Activated naive CD8-positive, alpha-beta T cell treated with anti-CD3 and anti-CD28 coated beads, Interleukin-2, amount 50 U/mL, for 24 hours (primary cell): ENCODE measurements at regions not wholly inside any gene's neighbourhood (a gene's known extent, or its start where the extent isn't known, plus 50 kb on each side); places are given as distances from the start of the nearest gene placed in this dataset.

Experiments used
- ATAC-seq: fragments of 150-1000 bp; cut with Tn5 transposase; one replicate; pipeline ENCODE4 v1.10.0; 2021
- DNase-seq: peaks from one replicate; pipeline ENCODE4 v3.0.0; 2021
- H3K27ac Mint-ChIP-seq: one replicate; pipeline ENCODE4 v1.8.0; 2021; ENCODE audit warnings: mild to moderate bottlenecking, mixed read lengths
- H3K27me3 Mint-ChIP-seq: one replicate; pipeline ENCODE4 v1.8.0; 2021; ENCODE audit warnings: mixed read lengths
- H3K36me3 Mint-ChIP-seq: one replicate; pipeline ENCODE4 v1.8.0; 2021; ENCODE audit warnings: low read depth, mixed read lengths
- H3K4me1 Mint-ChIP-seq: one replicate; pipeline ENCODE4 v1.8.0; 2021; ENCODE audit warnings: mixed read lengths
- H3K4me3 Mint-ChIP-seq: one replicate; pipeline ENCODE4 v1.8.0; 2021; ENCODE audit warnings: mild to moderate bottlenecking, moderate library complexity, mixed read lengths
- H3K9me3 Mint-ChIP-seq: one replicate; pipeline ENCODE4 v1.8.0; 2021; ENCODE audit warnings: mixed read lengths

DNA sequence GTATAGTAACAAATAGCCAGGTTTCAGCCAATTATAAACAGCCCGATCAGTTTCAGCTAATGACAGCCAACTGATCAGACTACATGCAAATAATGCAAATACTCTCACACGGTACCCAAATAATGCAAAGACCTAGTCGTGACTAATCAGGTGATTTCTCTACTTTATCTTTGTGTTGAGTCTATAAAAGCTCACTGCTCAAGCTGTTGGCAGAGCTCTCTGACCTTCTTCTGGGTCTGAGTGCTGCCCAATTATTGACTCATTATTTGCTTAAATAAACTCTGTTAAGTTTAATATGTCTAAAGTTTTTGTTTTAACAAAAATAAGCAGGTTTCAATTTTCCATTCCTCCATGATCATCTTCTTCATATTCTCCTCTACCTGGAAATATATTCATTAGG lies 1971.7 kb downstream of the SUCLG1 start:
- DNase-seq, result no peak
- Mint-ChIP-seq H3K27ac (no peak overlapping the region), H3K4me1 (no peaks in the 10 kb centered on the region), H3K36me3 (no peaks in the 10 kb centered on the region), H3K27me3 (no peaks in the 10 kb centered on the region), H3K9me3 (peaks cover 11% of the 10 kb centered on the region), H3K4me3 (no peak overlapping the region)
- ATAC-seq, result no peak

GRCh38 chr2:82485701-82486100 lies 1973.4 kb downstream of the SUCLG1 start:
- ATAC-seq (no peak), DNase-seq (no peak)
- Mint-ChIP-seq H3K4me1 (no peaks in the 10 kb centered on the region), H3K36me3 (no peaks in the 10 kb centered on the region), H3K9me3 (peaks cover 7% of the 10 kb centered on the region), H3K4me3 (no peak overlapping the region), H3K27me3 (no peaks in the 10 kb centered on the region), H3K27ac (no peak overlapping the region)

- peaks cover 3% of the 10 kb centered on the region for H3K9me3 Mint-ChIP-seq
- no peaks in the 10 kb centered on the region for H3K4me1 Mint-ChIP-seq
- no peaks in the 10 kb centered on the region for H3K36me3 Mint-ChIP-seq
- ATAC-seq, result no peak
- no peak overlapping the region for H3K27ac Mint-ChIP-seq
- H3K4me3 Mint-ChIP-seq, result no peak overlapping the region
- H3K27me3 Mint-ChIP-seq, result no peaks in the 10 kb centered on the region
- DNase-seq, result no peak
These were observed 1977.9 kb downstream of the SUCLG1 start for GRCh38 chr2:82481207-82481606.

GRCh38 chr2:82478641-82479040 lies 1980.4 kb downstream of the SUCLG1 start:
- Mint-ChIP-seq H3K4me1 (no peaks in the 10 kb centered on the region), H3K27ac (no peak overlapping the region), H3K9me3 (peaks cover 6% of the 10 kb centered on the region), H3K36me3 (no peaks in the 10 kb centered on the region), H3K4me3 (no peak overlapping the region), H3K27me3 (no peaks in the 10 kb centered on the region)
- DNase-seq (no peak), ATAC-seq (no peak)

DNA sequence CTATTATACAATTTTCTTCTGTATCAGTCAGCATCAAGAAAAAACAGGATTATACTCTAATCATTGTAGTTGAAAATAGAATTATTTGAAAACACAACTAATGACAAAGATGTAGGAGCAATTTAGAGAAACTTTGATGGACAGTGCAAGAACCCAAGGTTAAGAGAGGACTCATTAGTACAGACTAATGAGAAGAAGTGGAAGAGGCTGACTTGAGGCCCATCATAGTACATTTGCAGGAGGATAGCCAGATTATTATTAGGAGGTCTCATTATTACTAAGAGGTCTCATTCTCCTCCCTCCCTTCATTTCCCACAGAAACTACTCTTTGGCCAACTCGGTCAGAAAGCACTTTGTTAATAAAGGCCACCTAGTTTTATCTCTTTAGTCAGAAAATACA lies 1983.0 kb downstream of the SUCLG1 start:
- Mint-ChIP-seq H3K9me3 (peaks cover 16% of the 10 kb centered on the region), H3K27ac (no peak overlapping the region), H3K4me3 (no peak overlapping the region), H3K4me1 (no peaks in the 10 kb centered on the region), H3K36me3 (no peaks in the 10 kb centered on the region), H3K27me3 (no peaks in the 10 kb centered on the region)
- DNase-seq (no peak), ATAC-seq (no peak)

DNA sequence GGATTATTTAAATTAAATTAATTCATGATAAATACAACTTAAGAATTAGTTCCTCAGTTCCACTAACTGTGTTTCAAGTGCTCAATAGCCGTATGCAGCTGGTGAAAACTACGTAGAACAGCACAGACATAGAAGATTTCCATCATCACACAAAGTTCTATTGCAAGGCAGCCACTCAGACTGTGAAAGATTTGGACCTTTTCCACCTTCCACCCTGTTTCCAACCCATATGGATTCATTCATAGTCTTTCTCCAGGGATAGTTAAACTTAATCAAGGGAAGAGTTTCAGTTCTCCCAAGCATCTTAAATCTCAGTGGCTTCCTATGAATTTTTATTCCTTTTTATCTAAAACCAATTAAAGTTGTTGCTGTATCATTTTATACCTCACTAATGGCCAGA lies 2030.8 kb downstream of the SUCLG1 start:
- Mint-ChIP-seq H3K27me3 (no peaks in the 10 kb centered on the region), H3K36me3 (no peaks in the 10 kb centered on the region), H3K9me3 (peaks cover 4% of the 10 kb centered on the region), H3K27ac (no peak overlapping the region), H3K4me1 (no peaks in the 10 kb centered on the region), H3K4me3 (no peak overlapping the region)
- ATAC-seq, result no peak
- DNase-seq, result no peak

DNA sequence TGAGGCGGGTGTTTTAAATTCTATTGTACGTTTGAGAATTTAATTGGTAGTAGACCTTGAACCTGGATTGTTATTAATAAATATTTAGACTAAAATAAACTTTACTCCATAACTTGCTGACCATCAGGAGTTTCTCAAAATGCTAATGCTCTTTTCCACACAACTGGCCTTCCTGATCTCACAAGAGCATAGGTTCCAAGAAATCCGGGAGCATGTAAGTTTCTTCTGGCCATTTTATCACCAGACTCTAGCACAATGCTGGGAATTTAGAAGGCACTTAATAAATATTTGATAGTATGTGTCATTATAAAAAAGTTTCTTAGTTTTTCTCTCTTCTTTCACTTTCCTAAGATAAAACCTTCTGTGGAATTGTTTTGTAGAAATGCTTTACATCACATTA lies 2047.1 kb downstream of the SUCLG1 start:
- Mint-ChIP-seq H3K36me3 (no peaks in the 10 kb centered on the region), H3K4me1 (no peaks in the 10 kb centered on the region), H3K9me3 (peaks cover 6% of the 10 kb centered on the region), H3K27me3 (no peaks in the 10 kb centered on the region), H3K27ac (no peak overlapping the region), H3K4me3 (no peak overlapping the region)
- no peak for DNase-seq
- no peak for ATAC-seq

DNA sequence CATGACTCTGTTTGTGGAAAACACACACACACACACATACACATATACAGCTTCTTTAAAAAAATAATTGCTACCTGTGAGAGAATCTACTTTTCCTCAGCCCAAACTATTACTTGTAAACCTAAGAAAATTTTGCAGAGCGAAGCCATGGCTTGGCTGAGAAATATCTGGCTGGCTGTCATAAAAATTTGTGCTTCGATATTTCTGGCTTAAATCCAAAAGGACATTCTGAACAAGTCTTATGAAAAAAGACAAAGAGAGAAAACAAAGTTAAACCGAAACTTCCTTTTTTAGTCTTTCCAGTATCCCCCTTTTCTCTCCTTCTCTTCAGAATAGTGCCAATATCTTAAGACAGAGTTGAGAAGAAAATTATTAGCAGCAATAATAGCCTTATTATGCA lies 2048.0 kb downstream of the SUCLG1 start:
- Mint-ChIP-seq H3K27ac (no peak overlapping the region), H3K4me3 (no peak overlapping the region), H3K27me3 (no peaks in the 10 kb centered on the region), H3K36me3 (no peaks in the 10 kb centered on the region), H3K4me1 (no peaks in the 10 kb centered on the region), H3K9me3 (peaks cover 6% of the 10 kb centered on the region)
- no peak for DNase-seq
- ATAC-seq, result no peak

- peaks cover 12% of the 10 kb centered on the region for H3K9me3 Mint-ChIP-seq
- H3K4me1 Mint-ChIP-seq, result no peaks in the 10 kb centered on the region
- H3K36me3 Mint-ChIP-seq, result no peaks in the 10 kb centered on the region
- ATAC-seq (no peak), DNase-seq (no peak)
- no peak overlapping the region for H3K27ac Mint-ChIP-seq
- no peak overlapping the region for H3K4me3 Mint-ChIP-seq
- no peaks in the 10 kb centered on the region for H3K27me3 Mint-ChIP-seq
These were observed 2063.5 kb downstream of the SUCLG1 start for GRCh38 chr2:82395531-82395930.

- DNase-seq, result no peak
- no peak for ATAC-seq
- H3K4me1 Mint-ChIP-seq, result no peaks in the 10 kb centered on the region
- no peak overlapping the region for H3K27ac Mint-ChIP-seq
- H3K4me3 Mint-ChIP-seq, result no peak overlapping the region
- H3K27me3 Mint-ChIP-seq, result no peaks in the 10 kb centered on the region
- peaks cover 15% of the 10 kb centered on the region for H3K9me3 Mint-ChIP-seq
- H3K36me3 Mint-ChIP-seq, result no peaks in the 10 kb centered on the region
These were observed 2067.7 kb downstream of the SUCLG1 start for GRCh38 chr2:82391386-82391785.

DNA sequence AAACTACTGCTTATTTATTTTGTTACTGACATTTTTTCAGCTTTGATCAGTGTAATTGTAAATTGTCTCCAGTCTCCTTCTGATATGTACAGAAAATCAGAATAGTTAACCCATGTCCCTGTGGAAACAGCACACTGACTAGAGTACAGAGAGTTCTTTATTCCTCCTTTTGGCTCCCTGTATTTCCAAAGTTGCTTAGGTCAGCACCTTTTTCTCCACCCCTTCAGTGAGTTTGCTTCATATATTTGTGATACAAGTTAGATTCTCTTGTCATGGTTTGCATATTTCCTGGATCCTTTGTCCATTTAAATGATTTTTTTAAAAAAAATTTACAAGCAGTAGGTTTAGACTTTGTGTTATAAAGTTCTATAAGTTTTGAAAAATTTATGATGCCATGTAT lies 2051.1 kb upstream of the LRRTM1 start:
- peaks cover 24% of the 10 kb centered on the region for H3K9me3 Mint-ChIP-seq
- H3K27me3 Mint-ChIP-seq, result no peaks in the 10 kb centered on the region
- no peak overlapping the region for H3K4me3 Mint-ChIP-seq
- no peaks in the 10 kb centered on the region for H3K36me3 Mint-ChIP-seq
- DNase-seq (no peak), ATAC-seq (no peak)
- H3K27ac Mint-ChIP-seq, result no peak overlapping the region
- H3K4me1 Mint-ChIP-seq, result no peaks in the 10 kb centered on the region

- no peak for ATAC-seq
These were observed 2041.4 kb upstream of the LRRTM1 start for GRCh38 chr2:82345910-82346309.

DNA sequence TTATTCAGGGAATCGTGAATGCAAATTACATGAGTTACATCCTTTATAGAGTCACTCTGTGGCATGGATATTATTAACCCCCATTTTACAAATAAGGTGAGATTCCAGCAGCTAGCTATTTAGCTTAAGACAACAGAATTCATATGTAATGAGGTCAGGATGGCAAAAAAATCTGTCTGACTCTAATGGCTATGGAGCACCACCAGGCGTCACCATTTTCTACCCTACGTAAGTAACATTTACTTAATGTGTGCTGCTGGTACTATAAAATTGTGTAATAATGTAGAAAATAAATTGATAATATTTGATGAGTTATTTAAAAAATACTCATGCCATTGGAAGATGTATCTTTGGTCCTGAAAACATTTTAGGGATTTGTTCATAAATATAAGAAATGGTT lies 2040.1 kb upstream of the LRRTM1 start:
- H3K27me3 Mint-ChIP-seq, result no peaks in the 10 kb centered on the region
- no peaks in the 10 kb centered on the region for H3K4me1 Mint-ChIP-seq
- no peak for DNase-seq
- peaks cover 7% of the 10 kb centered on the region for H3K9me3 Mint-ChIP-seq
- H3K36me3 Mint-ChIP-seq, result no peaks in the 10 kb centered on the region
- no peak overlapping the region for H3K4me3 Mint-ChIP-seq
- no peak overlapping the region for H3K27ac Mint-ChIP-seq
- no peak for ATAC-seq

More at GRCh38 chr2:82345910-82346309, 2041.4 kb upstream of the LRRTM1 start:
- Mint-ChIP-seq H3K27ac (no peak overlapping the region), H3K4me1 (no peaks in the 10 kb centered on the region), H3K4me3 (no peak overlapping the region), H3K9me3 (peaks cover 12% of the 10 kb centered on the region), H3K36me3 (no peaks in the 10 kb centered on the region), H3K27me3 (no peaks in the 10 kb centered on the region)
- DNase-seq, result no peak

DNA sequence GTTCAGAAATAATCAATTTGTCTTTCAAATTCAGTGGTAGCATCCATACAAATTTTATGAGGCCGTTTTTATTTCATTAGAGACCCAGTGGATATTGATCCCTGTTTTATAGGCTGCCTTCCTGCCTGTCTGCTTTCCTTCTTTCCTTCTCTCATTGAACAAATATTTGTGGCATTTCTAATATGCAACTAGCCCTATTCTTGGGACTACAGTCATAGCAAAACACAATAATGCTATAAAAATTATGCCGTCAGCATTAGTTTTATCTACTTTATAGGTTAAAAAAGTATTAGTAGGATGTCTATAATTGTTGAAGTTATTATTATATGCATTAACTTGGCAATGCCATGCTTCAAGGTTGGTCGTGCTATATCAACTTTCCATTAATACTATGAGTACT lies 2037.8 kb upstream of the LRRTM1 start:
- H3K9me3 Mint-ChIP-seq, result peaks cover 7% of the 10 kb centered on the region
- H3K27me3 Mint-ChIP-seq, result no peaks in the 10 kb centered on the region
- no peak for ATAC-seq

GRCh38 chr2:82340578-82341053 lies 2036.1 kb upstream of the LRRTM1 start:
- no peaks in the 10 kb centered on the region for H3K36me3 Mint-ChIP-seq
- no peak overlapping the region for H3K27ac Mint-ChIP-seq
- DNase-seq, result no peak
- H3K4me3 Mint-ChIP-seq, result no peak overlapping the region
- no peak for ATAC-seq
- H3K4me1 Mint-ChIP-seq, result no peaks in the 10 kb centered on the region
- no peaks in the 10 kb centered on the region for H3K27me3 Mint-ChIP-seq
- peaks cover 7% of the 10 kb centered on the region for H3K9me3 Mint-ChIP-seq

More for the DNA sequence above, 2037.8 kb upstream of the LRRTM1 start:
- Mint-ChIP-seq H3K36me3 (no peaks in the 10 kb centered on the region), H3K4me1 (no peaks in the 10 kb centered on the region), H3K4me3 (no peak overlapping the region), H3K27ac (no peak overlapping the region)
- no peak for DNase-seq

- no peak overlapping the region for H3K4me3 Mint-ChIP-seq
- H3K27me3 Mint-ChIP-seq, result no peaks in the 10 kb centered on the region
- DNase-seq (no peak), ATAC-seq (no peak)
- H3K27ac Mint-ChIP-seq, result no peak overlapping the region
- H3K9me3 Mint-ChIP-seq, result peaks cover 4% of the 10 kb centered on the region
- no peaks in the 10 kb centered on the region for H3K36me3 Mint-ChIP-seq
- no peaks in the 10 kb centered on the region for H3K4me1 Mint-ChIP-seq
These were observed 2035.3 kb upstream of the LRRTM1 start for GRCh38 chr2:82339805-82340204.
